ENCODE measurements at regions not wholly inside any gene's neighbourhood (a gene's known extent, or its start where the extent isn't known, plus 50 kb on each side); places are given as distances from the start of the nearest gene placed in this dataset.
"Not testable (repeated sequence)": the region's sequence is repeated elsewhere in the genome, so short reads cannot be mapped to it uniquely, and the experiment has no call there.

DNA sequence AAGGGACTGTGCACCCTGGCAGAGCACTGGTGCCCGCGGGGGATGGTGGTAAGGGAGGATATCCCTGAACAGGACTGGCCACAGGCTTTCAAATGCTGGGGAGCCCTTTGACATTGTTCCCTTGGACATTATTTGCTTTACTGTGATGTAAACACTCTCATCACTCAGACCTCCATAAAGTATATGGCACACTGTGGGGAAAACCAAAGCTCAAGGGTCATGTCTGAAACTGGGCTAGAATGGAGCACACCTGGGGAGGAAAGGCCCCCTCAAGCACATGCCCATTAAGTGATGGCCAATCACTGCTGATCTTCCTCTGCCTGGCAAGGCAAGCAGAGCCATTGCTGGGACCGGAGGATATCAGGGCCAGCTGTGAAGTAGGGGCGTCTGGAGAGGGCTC is 60.9 kb upstream of the TENM4 start:
- Histone ChIP-seq H3K9me3 (replicated peaks; ENCODE audit: control insufficient read depth, insufficient read depth, low read length) (no peaks in the 10 kb centered on the region), H3K27ac (ENCODE audit: control insufficient read depth, insufficient read depth) (no peak overlapping the region), H3K27me3 (replicated peaks in 1 of 2; ENCODE audit: control insufficient read depth in 2 of 2, insufficient read depth in 2 of 2, low read length in 1 of 2) (no peaks in the 10 kb centered on the region; a peak in 2 of 4 replicates), H4K20me1 (ENCODE audit: control insufficient read depth, insufficient read depth) (no peaks in the 10 kb centered on the region), H2AFZ (ENCODE audit: control insufficient read depth, low read depth, low read length) (no peak overlapping the region), H3K9ac (ENCODE audit: control insufficient read depth, insufficient read depth, low read length) (no peak overlapping the region), H3K4me2 (ENCODE audit: control insufficient read depth, insufficient read depth) (no peak overlapping the region), H3K4me3 (no peak overlapping the region), H3K36me3 (ENCODE audit: control insufficient read depth in 2 of 2, insufficient read depth in 2 of 2, low read length in 1 of 2) (no peaks in the 10 kb centered on the region), H3K79me2 (ENCODE audit: control insufficient read depth, insufficient read depth, low read length) (no peaks in the 10 kb centered on the region), H3K4me1 (ENCODE audit: control insufficient read depth, insufficient read depth, low read length) (no peaks in the 10 kb centered on the region)
- TF ChIP-seq SUZ12 (IDR thresholded peaks at IDR 0.05; ENCODE audit: unreplicated experiment): no peak
- POLR2A ChIA-PET: no interaction called here
- ATAC-seq: no peak
- intact Hi-C loops (cut with micrococcal nuclease; ENCODE audit: unreplicated experiment) (no loop called here), in situ Hi-C loops (cut with MboI) (no loop called here)
- SMC1A ChIA-PET (ENCODE audit: uncharacterized antibody, unreplicated experiment): no interaction called here
- DNase-seq (ENCODE audit: low read depth, low spot score): no peak
- RAD21 ChIA-PET (ENCODE audit: unreplicated experiment): no interaction called here
- FAIRE-seq: no peak
- 64% methylated on average over 4 of the region's 4 CpGs for WGBS (ENCODE audit: insufficient coverage, insufficient replicate concordance, low lambda C conversion rate, missing lambda C conversion rate)
- no TSS peak for BruUV-seq (replicated peaks)
- CTCF ChIA-PET: no interaction called here

DNA sequence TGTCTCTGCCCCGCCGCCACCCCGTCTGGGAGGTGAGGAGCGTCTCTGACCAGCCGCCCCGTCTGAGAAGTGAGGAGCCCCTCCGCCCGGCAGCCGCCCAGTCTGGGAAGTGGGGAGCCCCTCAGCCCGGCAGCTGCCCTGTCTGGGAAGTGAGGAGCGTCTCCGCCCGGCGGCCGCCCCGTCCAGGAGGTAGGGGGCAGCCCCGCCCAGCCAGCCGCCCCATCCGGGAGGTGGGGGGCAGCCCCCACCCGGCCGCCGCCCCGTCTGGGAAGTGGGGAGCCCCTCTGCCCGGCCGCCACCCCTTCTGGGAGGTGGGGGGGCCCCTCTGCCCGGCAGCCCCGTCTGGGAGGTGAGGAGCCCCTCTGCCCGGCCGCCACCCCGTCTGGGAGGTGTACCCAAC is 59.1 kb upstream of the TENM4 start:
- H4K20me1 ChIP-seq (ENCODE audit: control insufficient read depth, insufficient read depth); DNase-seq (ENCODE audit: low read depth, low spot score); H3K4me1 ChIP-seq (ENCODE audit: control insufficient read depth, insufficient read depth, low read length); H3K36me3 ChIP-seq (ENCODE audit: control insufficient read depth in 2 of 2, insufficient read depth in 2 of 2, low read length in 1 of 2); POLR2A ChIA-PET; RAD21 ChIA-PET (ENCODE audit: unreplicated experiment); ATAC-seq; BruUV-seq (replicated peaks); H3K27ac ChIP-seq (ENCODE audit: control insufficient read depth, insufficient read depth); intact Hi-C loops (cut with micrococcal nuclease; ENCODE audit: unreplicated experiment); FAIRE-seq; H3K9ac ChIP-seq (ENCODE audit: control insufficient read depth, insufficient read depth, low read length); H3K79me2 ChIP-seq (ENCODE audit: control insufficient read depth, insufficient read depth, low read length); H2AFZ ChIP-seq (ENCODE audit: control insufficient read depth, low read depth, low read length); H3K4me3 ChIP-seq; SMC1A ChIA-PET (ENCODE audit: uncharacterized antibody, unreplicated experiment); CTCF ChIA-PET; H3K9me3 ChIP-seq (replicated peaks; ENCODE audit: control insufficient read depth, insufficient read depth, low read length); H3K27me3 ChIP-seq (replicated peaks in 1 of 2; ENCODE audit: control insufficient read depth in 2 of 2, insufficient read depth in 2 of 2, low read length in 1 of 2); H3K4me2 ChIP-seq (ENCODE audit: control insufficient read depth, insufficient read depth): not testable (repeated sequence)
- 79% methylated on average over 18 of the region's 30 CpGs for WGBS (ENCODE audit: insufficient coverage, insufficient replicate concordance, low lambda C conversion rate, missing lambda C conversion rate)
- in situ Hi-C loops (cut with MboI): loop anchor here (25.0 kb wide), 1 partner anchor 863 kb away; no protein-coding TSS in a partner anchor
